DOHH2 (cell line): ENCODE measurements at regions not wholly inside any gene's neighbourhood (a gene's known extent, or its start where the extent isn't known, plus 50 kb on each side); places are given as distances from the start of the nearest gene placed in this dataset.

Experiments used
- H3F3A ChIP-seq: fragments of 200-600 bp; sonication (generic), shearing (Covaris generic); 2 replicates; pipeline ENCODE4 v1.6.0; 2016; ENCODE audit warnings: antibody characterized with exemption, mild to moderate bottlenecking; ENCODE audit not compliant: control insufficient read depth, insufficient read depth
- H3K27ac ChIP-seq: fragments of 200-600 bp; sonication (generic); 2 replicates; pipeline ENCODE4 v1.5.1; 2014; ENCODE audit warnings: low read depth, mild to moderate bottlenecking, low read length, moderate library complexity
- H3K27me3 ChIP-seq: fragments of 200-600 bp; sonication (generic); 2 replicates; pipeline ENCODE4 v1.6.1; 2014; ENCODE audit warnings: mild to moderate bottlenecking, low read length, mixed read lengths; ENCODE audit not compliant: control insufficient read depth
- H3K36me3 ChIP-seq: fragments of 200-600 bp; sonication (generic); 2 replicates; pipeline ENCODE4 v1.6.1; 2014; ENCODE audit warnings: mild to moderate bottlenecking, low read length, moderate library complexity, mixed read lengths; ENCODE audit not compliant: control insufficient read depth
- H3K4me1 ChIP-seq: fragments of 200-600 bp; sonication (generic); 2 replicates; pipeline ENCODE4 v1.6.1; 2014; ENCODE audit warnings: mild to moderate bottlenecking, low read length, mixed read lengths; ENCODE audit not compliant: control insufficient read depth
- H3K4me2 ChIP-seq: fragments of 200-600 bp; sonication (generic); 2 replicates; pipeline ENCODE4 v1.6.0; 2014; ENCODE audit warnings: mild to moderate bottlenecking, low read length, moderate library complexity
- H3K4me3 ChIP-seq: fragments of 200-600 bp; sonication (generic); 2 replicates; pipeline ENCODE4 v1.5.1; 2014; ENCODE audit warnings: mild to moderate bottlenecking, low read length, mixed read lengths
- H3K79me2 ChIP-seq: fragments of 200-600 bp; sonication (generic); 2 replicates; pipeline ENCODE4 v1.6.1; 2014; ENCODE audit warnings: mild to moderate bottlenecking, low read length, mixed read lengths; ENCODE audit not compliant: control insufficient read depth
- H3K9me2 ChIP-seq: fragments of 200-600 bp; sonication (generic); replicated peaks from 2 replicates; pipeline ENCODE4 v1.6.1; 2014; ENCODE audit warnings: mild to moderate bottlenecking, low read length, mixed read lengths; ENCODE audit not compliant: control insufficient read depth
- H3K9me3 ChIP-seq: fragments of 200-600 bp; sonication (generic); 2 replicates; pipeline ENCODE4 v1.6.1; 2014; ENCODE audit warnings: antibody characterized with exemption, low read length, mixed read lengths; ENCODE audit not compliant: control insufficient read depth, insufficient read depth
- H4K20me1 ChIP-seq: fragments of 200-600 bp; sonication (generic); 2 replicates; pipeline ENCODE4 v1.6.0; 2014; ENCODE audit warnings: low read depth, mild to moderate bottlenecking, antibody characterized with exemption, low read length, moderate library complexity; ENCODE audit not compliant: control insufficient read depth, insufficient read depth
- CTCF ChIP-seq: fragments of 200-600 bp; sonication (generic); IDR thresholded peaks from one replicate; pipeline ENCODE4 v1.5.1; 2014; ENCODE audit warnings: antibody characterized with exemption, mild to moderate bottlenecking, low read depth, low read length; ENCODE audit not compliant: poor library complexity, severe bottlenecking
- EZH2phosphoT487 ChIP-seq: fragments of 200-600 bp; sonication (generic); IDR thresholded peaks from 2 replicates; pipeline ENCODE4 v1.6.1; 2017; ENCODE audit warnings: borderline replicate concordance, mild to moderate bottlenecking, antibody characterized with exemption, low read length, moderate library complexity, mixed read lengths

GRCh38 chr18:27752944-27753343 lies 424.0 kb downstream of the CDH2 start:
- no peak for TF ChIP-seq CTCF
- TF ChIP-seq EZH2phosphoT487: no peak
- Histone ChIP-seq H3K4me2 (no peak overlapping the region), H3K4me1 (no peaks in the 10 kb centered on the region), H3K79me2 (no peaks in the 10 kb centered on the region), H3K27ac (no peak overlapping the region), H3K9me3 (no peaks in the 10 kb centered on the region), H4K20me1 (no peaks in the 10 kb centered on the region), H3K27me3 (no peaks in the 10 kb centered on the region), H3K36me3 (no peaks in the 10 kb centered on the region), H3F3A (no peaks in the 10 kb centered on the region), H3K9me2 (no peaks in the 10 kb centered on the region), H3K4me3 (no peak overlapping the region)

GRCh38 chr18:27750923-27751322 lies 426.0 kb downstream of the CDH2 start:
- H3K4me1 ChIP-seq: no peaks in the 10 kb centered on the region
- H3K36me3 ChIP-seq: no peaks in the 10 kb centered on the region
- no peak overlapping the region for H3K4me3 ChIP-seq
- no peaks in the 10 kb centered on the region for H3K9me3 ChIP-seq
- H3K79me2 ChIP-seq: no peaks in the 10 kb centered on the region
- no peaks in the 10 kb centered on the region for H3K9me2 ChIP-seq
- no peaks in the 10 kb centered on the region for H3F3A ChIP-seq
- H4K20me1 ChIP-seq: no peaks in the 10 kb centered on the region
- no peaks in the 10 kb centered on the region for H3K27me3 ChIP-seq
- TF ChIP-seq CTCF: no peak
- no peak for TF ChIP-seq EZH2phosphoT487
- H3K4me2 ChIP-seq: no peak overlapping the region
- H3K27ac ChIP-seq: no peak overlapping the region

- Histone ChIP-seq H3K9me3 (no peaks in the 10 kb centered on the region), H3F3A (no peaks in the 10 kb centered on the region), H3K79me2 (no peaks in the 10 kb centered on the region), H3K4me1 (no peaks in the 10 kb centered on the region), H3K4me2 (no peak overlapping the region), H3K27ac (no peak overlapping the region), H3K36me3 (no peaks in the 10 kb centered on the region), H3K4me3 (no peak overlapping the region), H3K27me3 (no peaks in the 10 kb centered on the region), H4K20me1 (no peaks in the 10 kb centered on the region), H3K9me2 (no peaks in the 10 kb centered on the region)
- TF ChIP-seq EZH2phosphoT487: no peak
- TF ChIP-seq CTCF: peak; percentile 47
Measured at GRCh38 chr18:27750014-27750413, 426.9 kb downstream of the CDH2 start.

- no peaks in the 10 kb centered on the region for H3K9me2 ChIP-seq
- H3F3A ChIP-seq: no peaks in the 10 kb centered on the region
- no peak overlapping the region for H3K4me3 ChIP-seq
- TF ChIP-seq CTCF: no peak
- no peak for TF ChIP-seq EZH2phosphoT487
- no peak overlapping the region for H3K27ac ChIP-seq
- H3K4me1 ChIP-seq: no peaks in the 10 kb centered on the region
- no peaks in the 10 kb centered on the region for H3K27me3 ChIP-seq
- no peak overlapping the region for H3K4me2 ChIP-seq
- no peaks in the 10 kb centered on the region for H3K79me2 ChIP-seq
- H3K9me3 ChIP-seq: no peaks in the 10 kb centered on the region
- no peaks in the 10 kb centered on the region for H3K36me3 ChIP-seq
- H4K20me1 ChIP-seq: no peaks in the 10 kb centered on the region
Measured at GRCh38 chr18:27749194-27749593, 427.7 kb downstream of the CDH2 start.
